HepG2 (cell line): ENCODE measurements at regions not wholly inside any gene's neighbourhood (a gene's known extent, or its start where the extent isn't known, plus 50 kb on each side); places are given as distances from the start of the nearest gene placed in this dataset.

Experiments used
- CERS6 ChIP-seq: sonication (generic); formaldehyde crosslinking; IDR thresholded peaks from 2 replicates; pipeline ENCODE4 v1.5.0; 2020; ENCODE audit warnings: missing genetic modification reagents
- DZIP1 ChIP-seq: sonication (generic); formaldehyde crosslinking; IDR thresholded peaks from 2 replicates; pipeline ENCODE4 v1.5.0; 2020; ENCODE audit warnings: mild to moderate bottlenecking, missing genetic modification reagents
- NCOR1 ChIP-seq: fragments of 200-600 bp; sonication (generic); IDR thresholded peaks from 2 replicates; pipeline ENCODE4 v1.7.0; 2017; ENCODE audit warnings: antibody characterized with exemption, low read length, borderline replicate concordance
- PAX8 ChIP-seq: sonication (generic); formaldehyde crosslinking; IDR thresholded peaks from 2 replicates; pipeline ENCODE4 v1.8.0; 2022; ENCODE audit warnings: mild to moderate bottlenecking, missing genetic modification reagents, borderline replicate concordance
- RXRB ChIP-seq: IDR thresholded peaks from 2 replicates; pipeline ENCODE4 v1.6.1; 2016; ENCODE audit warnings: borderline replicate concordance, missing genetic modification reagents, missing compliant biosample characterization
- ZNF251 ChIP-seq: sonication (generic); formaldehyde crosslinking; IDR thresholded peaks from 2 replicates; pipeline ENCODE4 v1.9.0; 2021; ENCODE audit warnings: mild to moderate bottlenecking, missing genetic modification reagents
- ZNF30 ChIP-seq: sonication (generic); formaldehyde crosslinking; IDR thresholded peaks from 2 replicates; pipeline ENCODE4 v1.5.0; 2020; ENCODE audit warnings: mild to moderate bottlenecking, missing genetic modification reagents
- ZNF326 ChIP-seq: sonication (generic); formaldehyde crosslinking; IDR thresholded peaks from 2 replicates; pipeline ENCODE4 v1.4.0; 2020; ENCODE audit warnings: missing genetic modification reagents, borderline replicate concordance
- ZNF749 ChIP-seq: sonication (generic); formaldehyde crosslinking; IDR thresholded peaks from 2 replicates; pipeline ENCODE4 v1.8.0; 2022; ENCODE audit warnings: mild to moderate bottlenecking, missing genetic modification reagents, moderate library complexity, borderline replicate concordance
- TF ChIP-seq, protein P1 (sequence below): sonication (generic); formaldehyde crosslinking; IDR thresholded peaks from 2 replicates; pipeline ENCODE4 v1.4.0; 2020; ENCODE audit warnings: missing genetic modification reagents, borderline replicate concordance

- TF ChIP-seq, protein P1, sequence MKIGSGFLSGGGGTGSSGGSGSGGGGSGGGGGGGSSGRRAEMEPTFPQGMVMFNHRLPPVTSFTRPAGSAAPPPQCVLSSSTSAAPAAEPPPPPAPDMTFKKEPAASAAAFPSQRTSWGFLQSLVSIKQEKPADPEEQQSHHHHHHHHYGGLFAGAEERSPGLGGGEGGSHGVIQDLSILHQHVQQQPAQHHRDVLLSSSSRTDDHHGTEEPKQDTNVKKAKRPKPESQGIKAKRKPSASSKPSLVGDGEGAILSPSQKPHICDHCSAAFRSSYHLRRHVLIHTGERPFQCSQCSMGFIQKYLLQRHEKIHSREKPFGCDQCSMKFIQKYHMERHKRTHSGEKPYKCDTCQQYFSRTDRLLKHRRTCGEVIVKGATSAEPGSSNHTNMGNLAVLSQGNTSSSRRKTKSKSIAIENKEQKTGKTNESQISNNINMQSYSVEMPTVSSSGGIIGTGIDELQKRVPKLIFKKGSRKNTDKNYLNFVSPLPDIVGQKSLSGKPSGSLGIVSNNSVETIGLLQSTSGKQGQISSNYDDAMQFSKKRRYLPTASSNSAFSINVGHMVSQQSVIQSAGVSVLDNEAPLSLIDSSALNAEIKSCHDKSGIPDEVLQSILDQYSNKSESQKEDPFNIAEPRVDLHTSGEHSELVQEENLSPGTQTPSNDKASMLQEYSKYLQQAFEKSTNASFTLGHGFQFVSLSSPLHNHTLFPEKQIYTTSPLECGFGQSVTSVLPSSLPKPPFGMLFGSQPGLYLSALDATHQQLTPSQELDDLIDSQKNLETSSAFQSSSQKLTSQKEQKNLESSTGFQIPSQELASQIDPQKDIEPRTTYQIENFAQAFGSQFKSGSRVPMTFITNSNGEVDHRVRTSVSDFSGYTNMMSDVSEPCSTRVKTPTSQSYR (CRISPR knock-in tag), result no peak
- TF ChIP-seq ZNF326 (CRISPR knock-in tag) (no peak), ZNF30 (CRISPR knock-in tag) (no peak), ZNF749 (CRISPR knock-in tag) (no peak), DZIP1 (CRISPR knock-in tag) (no peak), NCOR1 (no peak), ZNF251 (CRISPR knock-in tag) (no peak), RXRB (CRISPR knock-in tag) (no peak), PAX8 (no peak), CERS6 (CRISPR knock-in tag) (no peak)
- TF ChIP-seq, all 625 proteins: peak for 0
Observed at GRCh38 chr7:79652619-79653018, 199.2 kb upstream of the MAGI2 start (continued).
